ENCODE measurements at regions not wholly inside any gene's neighbourhood (a gene's known extent, or its start where the extent isn't known, plus 50 kb on each side); places are given as distances from the start of the nearest gene placed in this dataset.

GRCh38 chr14:41404126-41404525, 202.6 kb upstream of the LRFN5 start:
- DNase-seq (ENCODE audit: low spot score): no peak

- no peak for DNase-seq (ENCODE audit: low spot score)
Measured at GRCh38 chr14:41403360-41403759, 203.3 kb upstream of the LRFN5 start.

GRCh38 chr14:41397926-41398325, 208.8 kb upstream of the LRFN5 start:
- DNase-seq (ENCODE audit: low spot score): no peak

- DNase-seq (ENCODE audit: low spot score): no peak
Measured at GRCh38 chr14:41393512-41393911, 213.2 kb upstream of the LRFN5 start.

- no peak for DNase-seq (ENCODE audit: low spot score)
Measured at GRCh38 chr14:41392226-41392625, 214.4 kb upstream of the LRFN5 start.

- DNase-seq (ENCODE audit: low spot score): no peak
Measured at GRCh38 chr14:41389355-41389754, 217.3 kb upstream of the LRFN5 start.

GRCh38 chr14:41385797-41386196, 220.9 kb upstream of the LRFN5 start:
- no peak for DNase-seq (ENCODE audit: low spot score)

GRCh38 chr14:41380017-41380416, 226.7 kb upstream of the LRFN5 start:
- no peak for DNase-seq (ENCODE audit: low spot score)

GRCh38 chr14:41378526-41378925, 228.2 kb upstream of the LRFN5 start:
- DNase-seq (ENCODE audit: low spot score): no peak

GRCh38 chr14:41377932-41378331, 228.7 kb upstream of the LRFN5 start:
- no peak for DNase-seq (ENCODE audit: low spot score)

GRCh38 chr14:41374092-41374491, 232.6 kb upstream of the LRFN5 start:
- DNase-seq (ENCODE audit: low spot score): no peak

- DNase-seq (ENCODE audit: low spot score): no peak
Measured at GRCh38 chr14:41362139-41362538, 244.5 kb upstream of the LRFN5 start.

- no peak for DNase-seq (ENCODE audit: low spot score)
Measured at GRCh38 chr14:41360126-41360525, 246.6 kb upstream of the LRFN5 start.

- no peak for DNase-seq (ENCODE audit: low spot score)
Measured at GRCh38 chr14:41355866-41356265, 250.8 kb upstream of the LRFN5 start.

- no peak for DNase-seq (ENCODE audit: low spot score)
Measured at GRCh38 chr14:41350476-41350875, 256.2 kb upstream of the LRFN5 start.

GRCh38 chr14:41349289-41349910, 257.3 kb upstream of the LRFN5 start:
- no peak for DNase-seq (ENCODE audit: low spot score)

GRCh38 chr14:41343857-41344256, 262.8 kb upstream of the LRFN5 start:
- DNase-seq (ENCODE audit: low spot score): no peak

- no peak for DNase-seq (ENCODE audit: low spot score)
Measured at GRCh38 chr14:41313196-41313595, 293.5 kb upstream of the LRFN5 start.

GRCh38 chr14:41303506-41303905, 303.2 kb upstream of the LRFN5 start:
- DNase-seq (ENCODE audit: low spot score): no peak

GRCh38 chr14:41302776-41303175, 303.9 kb upstream of the LRFN5 start:
- DNase-seq (ENCODE audit: low spot score): no peak

- DNase-seq (ENCODE audit: low spot score): no peak
Measured at GRCh38 chr14:41299924-41300323, 306.8 kb upstream of the LRFN5 start.

- DNase-seq (ENCODE audit: low spot score): no peak
Measured at GRCh38 chr14:41298328-41298690, 308.4 kb upstream of the LRFN5 start.

- no peak for DNase-seq (ENCODE audit: low spot score)
Measured at GRCh38 chr14:41297576-41298327, 308.9 kb upstream of the LRFN5 start.

GRCh38 chr14:41295734-41296133, 310.9 kb upstream of the LRFN5 start:
- no peak for DNase-seq (ENCODE audit: low spot score)

Data from D341Med (cell line).